A549 (cell line): ENCODE measurements at regions not wholly inside any gene's neighbourhood (a gene's known extent, or its start where the extent isn't known, plus 50 kb on each side); places are given as distances from the start of the nearest gene placed in this dataset.

ENCODE experiments used
- ATAC-seq, 2 experiments: fragments of 200-7000 bp in 1 of 2; fragments of >200 bp in 1 of 2; cut with Nextera tagmentation in 1 of 2; cut with Tn5 transposase in 1 of 2; 3 replicates each; pipeline versions ENCODE4 v1.8.0 to v1.9.1; 2018 to 2020; ENCODE audit warnings: mild to moderate bottlenecking in 1 of 2, moderate library complexity in 1 of 2
- CTCF ChIA-PET: fragments of 300-600 bp; sonication (Branson Sonifier 250); formaldehyde crosslinking; extraction: SDS; loops from one replicate; lab custom pipeline; 2021; ENCODE audit warnings: antibody characterized with exemption, inconsistent platforms; lab: Yijun Ruan, JAX
- POLR2A ChIA-PET: fragments of 350-600 bp; formaldehyde crosslinking; extraction: SDS; loops from one replicate; lab custom pipeline; 2021; ENCODE audit warnings: antibody characterized with exemption, inconsistent platforms; lab: Yijun Ruan, JAX
- DNase-seq, 2 experiments: peaks; one replicate each; pipeline versions ENCODE4 v3.0.0 to v3.0.0-alpha.2; 2011 to 2016; ENCODE audit warnings: low read depth in 1 of 2, low spot score in 1 of 2
- FAIRE-seq: peaks from 2 replicates; lab custom pipeline; 2011; peaks lifted over from hg19 to GRCh38; lab: Jason Lieb, UNC
- H3K27ac ChIP-seq, 2 experiments: fragments of >200 bp; sonication (Bioruptor Twin); formaldehyde crosslinking; 3 replicates each; pipeline ENCODE4 v1.5.1; 2016 to 2017
- H3K4me1 ChIP-seq: fragments of >200 bp; sonication (Bioruptor Twin); formaldehyde crosslinking; 3 replicates; pipeline ENCODE4 v1.6.1; 2016
- H3K4me2 ChIP-seq: fragments of >200 bp; sonication (Bioruptor Twin); formaldehyde crosslinking; 3 replicates; pipeline ENCODE4 v1.6.1; 2016
- H3K4me3 ChIP-seq: fragments of >200 bp; sonication (Bioruptor Twin); formaldehyde crosslinking; 3 replicates; pipeline ENCODE4 v1.5.1; 2016
- H3K9me3 ChIP-seq: fragments of >200 bp; sonication (Bioruptor Twin); formaldehyde crosslinking; 3 replicates; pipeline ENCODE4 v1.6.1; 2016
- BCL3 ChIP-seq: fragments of >200 bp; sonication (Bioruptor Twin); formaldehyde crosslinking; IDR thresholded peaks from 3 replicates; pipeline ENCODE4 v1.6.1; 2016
- CBX8 ChIP-seq: fragments of 200-600 bp; sonication (generic); IDR thresholded peaks from 2 replicates; pipeline ENCODE4 v1.6.1; 2016
- CEBPB ChIP-seq, 2 experiments: fragments of >200 bp in 1 of 2; sonication (Bioruptor Twin) in 1 of 2; formaldehyde crosslinking in 1 of 2; IDR thresholded peaks; 2 replicates each; pipeline ENCODE4 v1.6.1; 2012 to 2016
- CHD2 ChIP-seq: fragments of 150-350 bp; IDR thresholded peaks from 2 replicates; pipeline ENCODE4 v1.6.1; 2014; ENCODE audit warnings: low read length; ENCODE audit not compliant: partially characterized antibody
- EHF ChIP-seq: fragments of 250-450 bp; sonication (Bioruptor Pico); IDR thresholded peaks from 2 replicates; pipeline ENCODE4 v1.5.0; 2020; ENCODE audit warnings: mild to moderate bottlenecking
- ESRRA ChIP-seq: fragments of 150-350 bp; IDR thresholded peaks from 2 replicates; pipeline ENCODE4 v1.6.1; 2014; ENCODE audit warnings: mild to moderate bottlenecking, low read length, borderline replicate concordance
- FOSL2 ChIP-seq, 2 experiments: fragments of 450-650 bp in 1 of 2; fragments of >200 bp in 1 of 2; sonication (Bioruptor Twin) in 1 of 2; formaldehyde crosslinking; IDR thresholded peaks; 2 replicates each; pipeline versions ENCODE4 v1.5.0 to v1.6.1; 2016 to 2020; ENCODE audit warnings: mild to moderate bottlenecking in 1 of 2, moderate library complexity in 1 of 2
- FOXS1 ChIP-seq: fragments of 250-450 bp; sonication (Bioruptor Pico); IDR thresholded peaks from 2 replicates; pipeline ENCODE4 v1.5.0; 2020; ENCODE audit warnings: mild to moderate bottlenecking, moderate library complexity
- HOXB5 ChIP-seq: fragments of 250-450 bp; sonication (Bioruptor Pico); IDR thresholded peaks from 2 replicates; pipeline ENCODE4 v1.5.0; 2020; ENCODE audit warnings: mild to moderate bottlenecking, moderate library complexity
- JUNB ChIP-seq: fragments of >200 bp; sonication (Bioruptor Twin); formaldehyde crosslinking; IDR thresholded peaks from 2 replicates; pipeline ENCODE4 v1.6.1; 2016
- KDM1A ChIP-seq: fragments of 200-600 bp; sonication (generic); IDR thresholded peaks from 2 replicates; pipeline ENCODE4 v1.6.1; 2016; ENCODE audit warnings: low read depth, mild to moderate bottlenecking
- MAFK ChIP-seq: fragments of 450-650 bp; IDR thresholded peaks from 2 replicates; pipeline ENCODE4 v1.6.1; 2014; ENCODE audit not compliant: partially characterized antibody
- MAZ ChIP-seq: fragments of 150-350 bp; IDR thresholded peaks from 2 replicates; pipeline ENCODE4 v1.6.1; 2014; ENCODE audit warnings: antibody characterized with exemption, low read depth, low read length, borderline replicate concordance
- MYC ChIP-seq: IDR thresholded peaks from 2 replicates; pipeline ENCODE4 v1.6.1; 2012; ENCODE audit warnings: mild to moderate bottlenecking, inconsistent platforms, low read length, improper control_type of control experiment, borderline replicate concordance
- NPAS2 ChIP-seq: fragments of 250-450 bp; sonication (Bioruptor Pico); IDR thresholded peaks from 2 replicates; pipeline ENCODE4 v1.8.0; 2022; ENCODE audit warnings: mild to moderate bottlenecking, moderate library complexity, borderline replicate concordance
- POLR2A ChIP-seq: IDR thresholded peaks from 2 replicates; pipeline ENCODE4 v1.6.1; 2012; ENCODE audit warnings: mild to moderate bottlenecking, low read length
- POLR2AphosphoS2 ChIP-seq: conservative IDR thresholded peaks from 2 replicates; pipeline ENCODE4 v1.6.1; 2012; ENCODE audit warnings: low read length, improper control_type of control experiment, inconsistent platforms
- RCOR1 ChIP-seq: fragments of 150-350 bp; IDR thresholded peaks from 2 replicates; pipeline ENCODE4 v1.6.1; 2014; ENCODE audit warnings: antibody characterized with exemption, low read length, low read depth
- RFX5 ChIP-seq: fragments of 450-650 bp; IDR thresholded peaks from 2 replicates; pipeline ENCODE4 v1.7.1; 2014; ENCODE audit warnings: antibody characterized with exemption, mild to moderate bottlenecking, moderate library complexity
- RNF2 ChIP-seq: fragments of 200-600 bp; sonication (generic); IDR thresholded peaks from 2 replicates; pipeline ENCODE4 v1.6.1; 2016; ENCODE audit warnings: low read depth, mild to moderate bottlenecking, antibody characterized with exemption, moderate library complexity, borderline replicate concordance
- SMC3 ChIP-seq: fragments of >200 bp; sonication (Bioruptor Twin); formaldehyde crosslinking; IDR thresholded peaks from 3 replicates; pipeline ENCODE4 v1.6.1; 2018; ENCODE audit warnings: inconsistent platforms
- SREBF2 ChIP-seq: fragments of 450-650 bp; IDR thresholded peaks from 2 replicates; pipeline ENCODE4 v1.6.1; 2014; ENCODE audit warnings: mild to moderate bottlenecking, moderate library complexity
- USF2 ChIP-seq: fragments of 450-650 bp; IDR thresholded peaks from 2 replicates; pipeline ENCODE4 v1.6.1; 2014; ENCODE audit warnings: antibody characterized with exemption
- ZC3H11A ChIP-seq: fragments of 450-650 bp; IDR thresholded peaks from 2 replicates; pipeline ENCODE4 v1.6.1; 2014; ENCODE audit warnings: antibody characterized with exemption, mild to moderate bottlenecking
- ZNF302 ChIP-seq: fragments of 250-450 bp; sonication (Bioruptor Pico); IDR thresholded peaks from 2 replicates; pipeline ENCODE4 v1.9.0; 2021; ENCODE audit warnings: inconsistent platforms, mild to moderate bottlenecking, moderate library complexity
- ZSCAN20 ChIP-seq: fragments of 250-450 bp; sonication (Bioruptor Pico); IDR thresholded peaks from 2 replicates; pipeline ENCODE4 v1.8.0; 2022; ENCODE audit warnings: mild to moderate bottlenecking, moderate library complexity
- WGBS: methylation state at CpG from one replicate; pipeline ENCODE4 v1.1.6; 2017; ENCODE audit errors: missing lambda C conversion rate; 5-methylcytosine and 5-hydroxymethylcytosine counted together

GRCh38 chr4:177596035-177596434 is 153.8 kb upstream of the AGA start:
- CTCF ChIA-PET: no interaction called here
- ATAC-seq: peak; percentile 90 to 99
- no peaks in the 10 kb centered on the region for H3K9me3 ChIP-seq

GRCh38 chr4:177596991-177597390 is 154.8 kb upstream of the AGA start:
- POLR2A ChIA-PET: interaction anchor here (0.7 kb wide), 1 partner anchor 804 kb away, joined by 4 read pairs; no protein-coding TSS in a partner anchor
- no peak for ATAC-seq
- H3K27ac ChIP-seq: no peak overlapping the region
- no peak overlapping the region for H3K4me3 ChIP-seq
- no peak for DNase-seq
- WGBS: 84% methylated on average over 7 of the region's 7 CpGs
- no peak for TF ChIP-seq POLR2A
- no peak for TF ChIP-seq ZSCAN20 (CRISPR knock-in tag)
- no peak for TF ChIP-seq RFX5
- TF ChIP-seq EHF (CRISPR knock-in tag): no peak
- no peak for TF ChIP-seq ZNF302 (CRISPR knock-in tag)
- TF ChIP-seq KDM1A: no peak
- TF ChIP-seq CHD2: no peak
- no peak for TF ChIP-seq CBX8
- no peak for TF ChIP-seq BCL3
- TF ChIP-seq MAZ: no peak
- no peak for TF ChIP-seq JUNB
- no peak for TF ChIP-seq FOSL2 (IDR thresholded peaks at IDR 0.05)
- no peak for TF ChIP-seq FOSL2 (CRISPR knock-in tag; IDR thresholded peaks at IDR 0.05)
- H3K9me3 ChIP-seq: no peaks in the 10 kb centered on the region
- no peak overlapping the region for H3K4me2 ChIP-seq
- CTCF ChIA-PET: no interaction called here
- H3K4me1 ChIP-seq: peaks cover 11% of the 10 kb centered on the region
- no peak for FAIRE-seq

More at GRCh38 chr4:177596035-177596434, 153.8 kb upstream of the AGA start:
- no peak for FAIRE-seq
- DNase-seq: peak; percentile 48 to 62
- TF ChIP-seq MYC (no peak), HOXB5 (CRISPR knock-in tag) (no peak), FOSL2 (IDR thresholded peaks at IDR 0.05) (peak; percentile 86), FOSL2 (CRISPR knock-in tag; IDR thresholded peaks at IDR 0.05) (peak; percentile 89), CHD2 (no peak), EHF (CRISPR knock-in tag) (no peak), USF2 (no peak), NPAS2 (CRISPR knock-in tag) (no peak), SREBF2 (no peak), JUNB (peak; percentile 67; the same call in 1 of the 2 replicates), FOXS1 (CRISPR knock-in tag) (no peak), POLR2AphosphoS2 (no peak), SMC3 (no peak), MAFK (no peak), ESRRA (no peak), RCOR1 (no peak), ZC3H11A (no peak), CEBPB (IDR thresholded peaks at IDR 0.05) (0 out of 4 replicates have a peak, but pooled peaks of 1 of the 2 experiments have one; percentile 25), RNF2 (no peak)
- TF ChIP-seq, all 56 proteins: peak for 3
- no peak overlapping the region for H3K4me3 ChIP-seq
- POLR2A ChIA-PET: no interaction called here
- peaks cover 11% of the 10 kb centered on the region for H3K4me1 ChIP-seq
- no peak overlapping the region for H3K4me2 ChIP-seq
- WGBS: 14% methylated on average over 3 of the region's 4 CpGs
- H3K27ac ChIP-seq: no peak overlapping the region
